Stomach (tissue), 4 donors: ENCODE measurements at regions not wholly inside any gene's neighbourhood (a gene's known extent, or its start where the extent isn't known, plus 50 kb on each side); places are given as distances from the start of the nearest gene placed in this dataset.

Experiments
- POLR2AphosphoS5 ChIP-seq, 3 donors: sonication (generic); formaldehyde crosslinking; IDR thresholded peaks; one replicate each; pipeline ENCODE4 v1.6.1; 2016; ENCODE audit warnings: antibody characterized with exemption in 3 of 3
- TF ChIP-seq, protein P1 (sequence below), 7 experiments: fragments of 450-650 bp in 4 of 7; fragments of 200-600 bp in 3 of 7; sonication (generic) in 3 of 7; IDR thresholded peaks; one replicate each; pipeline ENCODE4 v1.5.1; 2016 to 2019; ENCODE audit warnings: antibody characterized with exemption in 7 of 7, control low read depth in 2 of 7, mild to moderate bottlenecking in 1 of 7

DNA sequence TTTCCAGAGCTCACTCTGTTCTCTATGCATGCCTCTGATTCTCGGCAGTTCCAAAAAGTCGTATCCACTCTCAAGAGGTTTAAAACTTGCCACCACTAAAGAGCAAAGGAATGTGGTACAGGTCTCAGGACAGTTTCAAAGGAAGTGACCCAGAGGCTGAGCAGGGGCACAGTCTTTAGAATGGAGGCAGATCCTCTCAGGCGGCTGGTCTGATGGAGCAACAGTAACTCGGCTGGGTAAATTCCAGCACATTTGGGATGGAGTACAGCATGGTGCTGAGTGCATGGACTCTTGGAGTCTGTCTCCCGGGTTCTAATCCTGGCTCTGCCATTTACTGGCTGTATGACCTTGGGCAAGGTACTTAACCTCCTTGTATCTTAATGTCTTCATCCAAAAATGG, 88.1 kb upstream of the BACH2 start:
- TF ChIP-seq, protein P1, sequence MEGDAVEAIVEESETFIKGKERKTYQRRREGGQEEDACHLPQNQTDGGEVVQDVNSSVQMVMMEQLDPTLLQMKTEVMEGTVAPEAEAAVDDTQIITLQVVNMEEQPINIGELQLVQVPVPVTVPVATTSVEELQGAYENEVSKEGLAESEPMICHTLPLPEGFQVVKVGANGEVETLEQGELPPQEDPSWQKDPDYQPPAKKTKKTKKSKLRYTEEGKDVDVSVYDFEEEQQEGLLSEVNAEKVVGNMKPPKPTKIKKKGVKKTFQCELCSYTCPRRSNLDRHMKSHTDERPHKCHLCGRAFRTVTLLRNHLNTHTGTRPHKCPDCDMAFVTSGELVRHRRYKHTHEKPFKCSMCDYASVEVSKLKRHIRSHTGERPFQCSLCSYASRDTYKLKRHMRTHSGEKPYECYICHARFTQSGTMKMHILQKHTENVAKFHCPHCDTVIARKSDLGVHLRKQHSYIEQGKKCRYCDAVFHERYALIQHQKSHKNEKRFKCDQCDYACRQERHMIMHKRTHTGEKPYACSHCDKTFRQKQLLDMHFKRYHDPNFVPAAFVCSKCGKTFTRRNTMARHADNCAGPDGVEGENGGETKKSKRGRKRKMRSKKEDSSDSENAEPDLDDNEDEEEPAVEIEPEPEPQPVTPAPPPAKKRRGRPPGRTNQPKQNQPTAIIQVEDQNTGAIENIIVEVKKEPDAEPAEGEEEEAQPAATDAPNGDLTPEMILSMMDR (IDR thresholded peaks at IDR 0.05): no peak
- no peak for TF ChIP-seq POLR2AphosphoS5 (IDR thresholded peaks at IDR 0.05)
